GM12878 (cell line): ENCODE measurements at regions not wholly inside any gene's neighbourhood (a gene's known extent, or its start where the extent isn't known, plus 50 kb on each side); places are given as distances from the start of the nearest gene placed in this dataset.

Experiments used
- ELK1 ChIP-seq: IDR thresholded peaks from 2 replicates; pipeline ENCODE4 v1.6.1; 2012; ENCODE audit warnings: low read depth, low read length, improper control_type of control experiment
- IKZF2 ChIP-seq, 2 experiments: fragments of 450-650 bp; IDR thresholded peaks; 2 replicates each; pipeline ENCODE4 v1.6.1; 2017; ENCODE audit warnings: mild to moderate bottlenecking in 2 of 2, moderate library complexity in 2 of 2
- LARP7 ChIP-seq: fragments of 450-650 bp; IDR thresholded peaks from 2 replicates; pipeline ENCODE4 v1.6.1; 2017; ENCODE audit warnings: mild to moderate bottlenecking
- MTA3 ChIP-seq: IDR thresholded peaks from 2 replicates; pipeline ENCODE4 v1.6.1; 2012; ENCODE audit warnings: low read length, inconsistent platforms, borderline replicate concordance
- NR2C1 ChIP-seq: fragments of 450-650 bp; IDR thresholded peaks from 2 replicates; pipeline ENCODE4 v1.6.1; 2017; ENCODE audit warnings: antibody characterized with exemption, mild to moderate bottlenecking, moderate library complexity
- NR2C2 ChIP-seq: IDR thresholded peaks from 2 replicates; pipeline ENCODE4 v1.6.1; 2011; ENCODE audit warnings: borderline replicate concordance, low read depth; ENCODE audit not compliant: control insufficient read depth, insufficient read length
- STAT3 ChIP-seq: IDR thresholded peaks from 2 replicates; pipeline ENCODE4 v1.6.1; 2011; ENCODE audit warnings: low read depth, low read length, improper control_type of control experiment
- TAF1 ChIP-seq: IDR thresholded peaks from 2 replicates; pipeline ENCODE4 v1.6.1; 2011; ENCODE audit warnings: mild to moderate bottlenecking, low read depth, low read length, borderline replicate concordance
- TCF7 ChIP-seq: IDR thresholded peaks from 2 replicates; pipeline ENCODE4 v1.6.1; 2014; ENCODE audit warnings: antibody characterized with exemption, borderline replicate concordance
- ZBTB4 ChIP-seq: fragments of 450-650 bp; formaldehyde crosslinking; IDR thresholded peaks from 2 replicates; pipeline ENCODE4 v1.4.0; 2022; ENCODE audit warnings: mild to moderate bottlenecking, moderate library complexity

- no peak for TF ChIP-seq ELK1
- no peak for TF ChIP-seq IKZF2 (IDR thresholded peaks at IDR 0.05)
- no peak for TF ChIP-seq TCF7
- no peak for TF ChIP-seq ZBTB4 (CRISPR knock-in tag)
- TF ChIP-seq MTA3: no peak
- TF ChIP-seq LARP7: no peak
- no peak for TF ChIP-seq TAF1
- no peak for TF ChIP-seq NR2C2
- TF ChIP-seq STAT3: no peak
- TF ChIP-seq NR2C1: no peak
- TF ChIP-seq, all 136 proteins: peak for 0
Measured at GRCh38 chr7:142592664-142593063, 156.6 kb upstream of the PRSS1 start (continued).
